Midbrain (tissue), 1 donor: ENCODE measurements at regions not wholly inside any gene's neighbourhood (a gene's known extent, or its start where the extent isn't known, plus 50 kb on each side); places are given as distances from the start of the nearest gene placed in this dataset.

Source experiments
- DNase-seq: peaks from one replicate; lab custom pipeline; 2025; lab: John Stamatoyannopoulos, UW

DNA sequence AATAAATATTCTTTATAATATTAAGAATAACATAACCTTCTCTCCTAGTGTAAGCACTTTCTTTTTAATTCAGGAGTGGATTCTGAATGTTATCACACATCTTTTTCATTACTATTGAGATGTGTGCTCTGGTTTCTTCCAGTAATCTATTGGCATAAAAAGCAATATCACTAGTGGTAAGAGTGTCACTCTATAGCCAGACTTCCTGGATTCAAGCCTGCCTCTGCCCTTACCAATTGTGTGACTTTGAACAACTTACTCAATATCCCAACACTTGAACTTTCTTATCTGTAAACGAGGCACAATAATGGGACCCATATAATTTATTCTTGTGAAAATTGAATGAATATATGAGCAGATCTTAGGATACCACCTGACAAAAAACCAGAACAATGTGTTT, 71.0 kb downstream of the SEM1 start:
- no peak for DNase-seq

GRCh38 chr7:96637522-96637921, 72.1 kb downstream of the SEM1 start:
- DNase-seq: no peak

DNA sequence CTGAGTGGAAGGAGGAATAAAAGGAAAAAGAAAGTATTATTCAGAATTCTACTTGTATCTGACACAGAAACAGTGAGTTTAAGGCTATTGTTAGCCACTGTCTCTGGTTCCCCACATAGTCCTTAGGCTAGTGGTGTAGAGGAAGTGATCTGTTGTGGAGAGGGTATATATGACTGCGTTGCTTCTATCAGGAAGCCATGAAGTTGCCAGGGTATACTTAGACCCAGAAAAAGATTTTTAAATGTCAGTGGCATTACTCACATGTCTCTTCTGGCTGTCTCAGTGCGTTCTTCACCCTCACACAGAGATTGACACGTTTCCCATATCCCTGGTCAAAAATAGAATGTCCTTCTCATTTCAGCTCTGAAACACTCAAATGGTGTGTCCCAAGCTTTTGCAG, 72.7 kb downstream of the SEM1 start:
- DNase-seq: no peak

DNA sequence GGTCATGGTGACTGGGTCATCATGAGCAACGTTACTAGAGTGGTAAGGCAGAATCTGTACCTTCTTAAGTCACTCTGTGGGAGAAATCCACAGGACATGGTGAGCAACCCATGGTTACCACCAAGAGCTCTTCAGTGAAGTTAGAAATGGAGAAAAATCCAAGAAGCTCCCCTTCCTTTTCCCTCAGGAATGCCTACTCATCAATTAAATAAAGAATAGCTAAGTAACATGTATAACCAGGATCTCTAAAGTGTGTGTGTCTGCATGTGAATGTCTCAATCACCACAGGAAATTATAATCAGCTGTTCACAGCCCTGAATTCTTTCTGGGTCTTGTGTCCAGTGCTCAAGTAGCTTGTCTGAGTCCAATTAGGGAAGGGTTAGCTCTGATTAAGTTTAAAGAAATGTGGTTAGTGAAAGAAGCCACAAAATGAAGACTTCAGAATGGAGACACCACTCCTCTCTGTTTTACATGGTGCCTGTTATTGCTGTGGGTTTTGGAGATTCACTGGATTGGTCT, 73.2 kb downstream of the SEM1 start:
- no peak for DNase-seq

DNA sequence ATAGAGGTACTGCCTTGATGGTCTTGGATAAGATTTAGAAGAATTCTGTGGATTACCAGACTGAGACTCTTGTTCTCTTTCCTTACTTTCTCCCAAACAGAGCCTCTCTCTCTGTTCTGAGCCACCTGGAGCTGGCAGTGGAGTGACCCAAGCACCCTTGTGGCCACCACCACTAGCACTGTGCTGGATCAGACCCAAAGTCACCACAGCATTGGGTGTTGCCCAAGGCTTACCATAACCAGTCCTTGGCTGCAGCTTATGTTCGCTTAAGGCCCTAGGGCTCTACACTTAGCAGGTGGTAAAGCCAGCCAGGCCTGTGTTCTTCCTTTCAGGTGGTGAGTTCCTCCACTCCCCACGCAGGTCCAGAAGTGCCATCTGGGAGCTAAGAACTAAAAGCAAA, 79.8 kb downstream of the SEM1 start:
- DNase-seq: no peak

DNA sequence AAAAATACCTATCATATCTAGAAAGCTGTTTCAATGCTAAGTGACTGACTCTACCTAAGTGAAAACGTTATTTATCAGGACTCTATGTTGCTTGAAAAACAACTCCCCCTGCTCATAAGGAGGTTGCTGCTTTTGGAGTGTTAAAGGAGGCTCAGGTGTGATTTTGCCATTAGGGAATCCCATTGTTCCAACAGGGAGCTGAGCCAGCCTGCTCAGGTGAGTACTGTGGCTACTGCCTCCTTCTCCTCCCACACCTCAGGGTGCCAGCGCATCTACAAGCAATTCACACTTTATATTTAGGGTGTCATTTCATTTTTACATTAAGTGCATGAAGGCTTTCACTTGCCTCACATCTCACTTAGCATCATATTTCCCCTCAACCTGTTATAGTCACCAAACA, 84.7 kb downstream of the SEM1 start:
- no peak for DNase-seq

GRCh38 chr7:96621932-96622331, 87.7 kb downstream of the SEM1 start:
- DNase-seq: no peak

GRCh38 chr7:96614154-96614867, 95.3 kb downstream of the SEM1 start:
- no peak for DNase-seq

GRCh38 chr7:96612034-96612433, 97.6 kb downstream of the SEM1 start:
- no peak for DNase-seq

DNA sequence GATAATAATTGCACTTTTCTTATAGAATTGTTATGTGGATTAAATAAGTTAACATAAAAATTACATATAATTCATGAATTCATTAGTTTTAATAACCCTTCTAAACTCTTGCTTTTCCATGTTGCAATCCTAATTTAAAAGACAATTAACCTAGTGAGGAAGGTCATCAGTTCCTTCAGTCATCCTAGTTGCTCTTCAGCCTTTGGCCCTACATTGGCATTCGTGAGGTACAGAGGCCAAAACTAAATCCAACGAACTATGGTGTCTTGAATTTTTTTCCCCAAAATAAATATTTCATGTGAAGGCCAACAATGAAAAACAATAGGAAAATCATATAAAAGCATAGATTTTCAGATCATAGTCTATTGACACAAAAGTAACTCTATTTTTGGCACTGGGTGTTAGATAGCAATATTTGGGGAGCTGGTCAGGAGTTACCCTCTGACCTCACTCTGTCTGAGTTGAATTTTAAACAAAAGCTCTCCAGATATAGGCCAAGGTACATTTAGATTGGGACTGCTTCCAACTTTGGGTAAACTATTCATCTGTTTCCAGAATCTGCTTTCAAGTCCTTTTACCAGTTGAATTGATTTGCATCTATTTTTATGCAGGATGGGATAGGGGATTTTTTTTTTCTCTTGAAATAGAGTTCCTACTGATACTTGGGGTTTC, 104.5 kb downstream of the SEM1 start:
- DNase-seq: no peak

DNA sequence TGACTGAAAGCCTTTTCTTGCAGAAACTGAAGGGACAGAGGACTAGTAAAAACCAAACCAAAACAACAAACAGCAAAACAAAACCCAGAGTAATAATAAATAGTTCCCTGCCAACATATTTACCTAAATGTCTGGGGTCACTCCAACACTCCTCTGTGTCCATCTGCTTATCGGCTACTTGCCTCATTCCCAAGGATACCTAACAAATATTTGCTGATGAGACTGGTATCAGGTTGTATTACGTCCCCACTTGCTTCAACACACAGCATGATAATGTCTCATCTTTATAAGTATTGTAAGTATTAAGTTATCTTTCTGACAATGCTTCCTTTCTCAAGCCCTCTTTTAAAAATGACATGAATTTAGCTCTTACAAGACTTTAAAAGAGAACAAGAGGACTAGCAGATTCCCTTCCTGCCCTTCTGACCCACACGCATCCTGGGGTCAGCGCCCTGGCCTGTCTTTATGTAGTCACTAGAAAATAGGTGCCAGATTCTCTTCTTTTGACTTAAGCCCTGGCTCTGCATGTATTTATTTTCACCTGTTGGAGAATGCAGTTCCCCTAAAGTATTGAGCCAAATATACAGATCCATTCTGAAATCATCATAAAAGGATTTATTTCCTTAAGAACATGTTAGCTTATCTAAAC, 110.2 kb downstream of the SEM1 start:
- DNase-seq: no peak

- no peak for DNase-seq
Measured at GRCh38 chr7:96598421-96598820, 111.2 kb downstream of the SEM1 start.

DNA sequence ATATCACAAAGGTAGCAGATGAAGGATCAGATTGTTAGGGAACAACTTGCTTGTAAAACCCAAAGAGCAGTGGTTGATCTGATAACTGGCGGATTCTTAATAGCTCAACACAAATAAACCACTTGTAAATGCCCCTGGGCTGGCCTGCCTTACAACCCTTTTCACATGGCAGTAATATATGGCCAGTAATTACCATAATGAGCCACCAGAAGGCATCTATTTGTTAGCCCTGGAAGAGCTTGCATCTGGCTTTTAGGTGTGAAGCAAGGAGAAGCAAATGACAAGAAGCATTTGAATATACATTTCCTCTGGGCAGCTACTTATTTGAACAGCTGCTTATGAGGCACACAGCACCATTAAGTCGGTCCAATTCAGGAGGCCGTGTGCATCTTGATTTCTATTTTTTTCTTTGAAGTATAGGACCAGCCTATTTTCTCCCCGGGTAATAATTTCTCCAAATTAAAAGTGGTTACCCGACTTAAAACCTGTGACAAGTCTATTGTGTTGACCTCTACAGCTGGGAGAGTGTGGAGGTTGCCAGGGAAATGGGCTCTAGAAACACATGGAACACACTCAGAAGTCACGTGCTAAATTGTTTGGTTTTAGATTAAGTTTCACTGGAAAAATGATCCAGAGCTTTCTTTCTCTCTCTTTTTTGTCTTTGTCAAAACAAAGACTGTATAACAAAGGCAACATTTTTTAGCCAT, 113.4 kb downstream of the SEM1 start:
- DNase-seq: no peak

GRCh38 chr7:96591900-96592676, 117.6 kb downstream of the SEM1 start:
- DNase-seq: no peak

DNA sequence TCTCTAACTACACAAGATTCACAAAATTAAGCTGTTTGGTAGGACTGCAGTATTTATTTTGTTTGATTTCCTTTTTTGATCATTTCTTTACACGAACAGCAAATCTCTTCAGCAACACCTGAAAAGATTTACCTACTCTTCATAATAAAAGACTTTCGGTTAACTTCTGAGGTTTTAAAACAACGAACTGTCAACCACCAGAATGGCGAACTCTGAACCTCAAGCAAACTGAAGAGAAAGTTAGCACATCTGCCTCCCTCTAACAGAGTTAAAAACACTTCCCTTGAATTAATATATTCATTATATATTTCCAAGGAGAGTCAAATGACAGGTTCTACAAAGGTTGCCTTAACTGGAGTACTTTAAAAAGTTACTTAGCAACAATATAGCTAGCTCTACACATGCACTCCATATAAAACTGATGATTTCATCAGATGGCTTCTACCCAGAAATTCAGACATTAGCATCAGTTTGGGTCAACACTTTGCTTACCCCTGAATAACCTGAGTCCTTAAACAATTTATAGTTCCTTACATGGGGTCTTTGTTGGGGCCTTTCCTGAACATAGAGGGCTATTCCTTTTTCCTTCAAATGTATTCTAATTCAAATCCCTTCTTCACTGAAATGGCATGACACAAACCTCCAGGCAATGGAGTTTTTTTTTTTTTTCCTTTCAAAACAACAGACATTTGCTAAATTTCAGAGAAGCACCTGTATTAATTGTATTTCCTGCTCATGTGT, 118.3 kb downstream of the SEM1 start:
- DNase-seq: no peak

DNA sequence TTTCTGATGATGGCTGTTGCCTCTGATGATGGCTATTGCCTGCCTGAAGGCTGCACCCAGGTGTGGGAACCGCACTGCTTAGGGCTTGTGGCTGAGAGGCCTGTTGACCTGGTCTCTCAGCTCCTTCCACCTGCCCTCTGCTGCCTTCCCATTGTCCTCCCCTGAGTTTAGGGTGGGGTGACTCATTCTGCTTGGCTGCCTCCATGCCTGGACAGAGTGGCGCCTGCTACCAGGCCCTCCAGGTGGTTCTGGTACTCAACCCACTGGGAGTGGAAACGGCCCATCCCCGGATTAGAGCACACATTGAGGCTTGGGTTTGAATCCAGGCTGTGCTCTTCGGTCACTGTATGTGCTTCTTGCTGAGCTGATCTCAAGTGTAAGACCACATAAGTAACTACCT, 120.6 kb downstream of the SEM1 start:
- no peak for DNase-seq

DNA sequence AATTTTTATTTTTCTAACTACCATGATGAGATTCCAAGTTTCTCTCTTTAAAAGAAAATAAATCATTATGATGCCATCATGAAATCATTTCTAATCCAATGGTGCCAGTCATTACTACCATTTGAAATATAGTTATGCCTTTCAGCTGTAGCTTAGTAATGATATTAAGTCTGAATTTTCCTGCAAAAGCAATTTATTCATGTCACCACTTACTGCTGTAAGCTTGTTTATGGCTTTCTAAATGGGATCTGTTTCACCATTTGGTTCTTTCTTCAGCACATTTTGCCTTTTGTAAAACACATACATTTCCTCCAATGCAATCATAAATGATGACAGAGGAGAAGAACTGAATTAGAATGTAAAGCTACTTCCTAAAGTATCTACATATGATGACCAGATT, 130.5 kb downstream of the SEM1 start:
- DNase-seq: no peak

GRCh38 chr7:96578606-96579005, 131.0 kb downstream of the SEM1 start:
- no peak for DNase-seq

GRCh38 chr7:96563409-96563808, 146.2 kb downstream of the SEM1 start:
- DNase-seq: no peak

DNA sequence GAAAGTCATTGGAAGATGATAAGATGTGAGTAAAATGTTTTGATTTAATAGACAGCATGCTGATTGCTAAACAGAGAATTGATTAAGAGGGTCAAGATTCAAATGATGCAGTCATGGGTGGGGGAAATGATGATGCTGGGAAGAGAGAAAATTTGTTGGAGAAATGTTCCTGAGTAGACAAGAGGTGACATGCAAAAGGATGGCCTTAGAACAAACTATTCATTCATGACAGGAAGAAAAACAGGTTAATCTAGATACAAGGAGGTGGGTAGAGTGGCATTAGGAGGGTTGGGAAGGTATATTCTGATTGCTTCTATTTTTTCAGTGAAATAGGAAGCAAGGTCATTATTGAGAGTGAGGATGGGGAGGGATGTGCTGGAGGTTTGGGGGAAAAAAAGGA, 146.7 kb downstream of the SEM1 start:
- no peak for DNase-seq

GRCh38 chr7:96562458-96562857, 147.2 kb downstream of the SEM1 start:
- DNase-seq: no peak
